Activated naive CD8-positive, alpha-beta T cell (primary cell): ENCODE measurements at regions not wholly inside any gene's neighbourhood (a gene's known extent, or its start where the extent isn't known, plus 50 kb on each side); places are given as distances from the start of the nearest gene placed in this dataset.

Source experiments
- H3K27ac Mint-ChIP-seq: one replicate; pipeline ENCODE4 v1.8.0; 2021; ENCODE audit warnings: mixed read lengths
- H3K27me3 Mint-ChIP-seq: one replicate; pipeline ENCODE4 v1.8.0; 2021; ENCODE audit warnings: mixed read lengths
- H3K36me3 Mint-ChIP-seq: one replicate; pipeline ENCODE4 v1.8.0; 2021; ENCODE audit warnings: mixed read lengths
- H3K4me1 Mint-ChIP-seq: one replicate; pipeline ENCODE4 v1.8.0; 2021; ENCODE audit warnings: low read depth, mixed read lengths
- H3K4me3 Mint-ChIP-seq: one replicate; pipeline ENCODE4 v1.8.0; 2021; ENCODE audit warnings: mild to moderate bottlenecking, mixed read lengths
- H3K9me3 Mint-ChIP-seq: one replicate; pipeline ENCODE4 v1.8.0; 2021; ENCODE audit warnings: low read depth, mixed read lengths

- Mint-ChIP-seq H3K4me1 (no peaks in the 10 kb centered on the region), H3K27me3 (no peaks in the 10 kb centered on the region), H3K4me3 (no peak overlapping the region), H3K27ac (no peak overlapping the region), H3K36me3 (no peaks in the 10 kb centered on the region), H3K9me3 (no peaks in the 10 kb centered on the region)
Observed at GRCh38 chr1:30539884-30540283, 183.5 kb downstream of the MATN1 start.

GRCh38 chr1:30538993-30539867 is 184.2 kb downstream of the MATN1 start:
- no peaks in the 10 kb centered on the region for H3K9me3 Mint-ChIP-seq
- no peaks in the 10 kb centered on the region for H3K36me3 Mint-ChIP-seq
- H3K27ac Mint-ChIP-seq = no peak overlapping the region
- no peak overlapping the region for H3K4me3 Mint-ChIP-seq
- no peaks in the 10 kb centered on the region for H3K27me3 Mint-ChIP-seq
- no peaks in the 10 kb centered on the region for H3K4me1 Mint-ChIP-seq

GRCh38 chr1:30538226-30538992 is 185.0 kb downstream of the MATN1 start:
- H3K27ac Mint-ChIP-seq = no peak overlapping the region
- no peaks in the 10 kb centered on the region for H3K36me3 Mint-ChIP-seq
- H3K4me1 Mint-ChIP-seq = no peaks in the 10 kb centered on the region
- no peaks in the 10 kb centered on the region for H3K9me3 Mint-ChIP-seq
- no peak overlapping the region for H3K4me3 Mint-ChIP-seq
- no peaks in the 10 kb centered on the region for H3K27me3 Mint-ChIP-seq

GRCh38 chr1:30537279-30537678 is 186.1 kb downstream of the MATN1 start:
- Mint-ChIP-seq H3K36me3 (no peaks in the 10 kb centered on the region), H3K4me1 (no peaks in the 10 kb centered on the region), H3K27me3 (peaks cover 3% of the 10 kb centered on the region), H3K4me3 (no peak overlapping the region), H3K27ac (no peak overlapping the region), H3K9me3 (no peaks in the 10 kb centered on the region)

GRCh38 chr1:30536530-30536929 is 186.9 kb downstream of the MATN1 start:
- Mint-ChIP-seq H3K4me3 (no peak overlapping the region), H3K9me3 (no peaks in the 10 kb centered on the region), H3K27ac (no peak overlapping the region), H3K4me1 (no peaks in the 10 kb centered on the region), H3K36me3 (no peaks in the 10 kb centered on the region), H3K27me3 (peaks cover 3% of the 10 kb centered on the region)

GRCh38 chr1:30535595-30536325 is 187.6 kb downstream of the MATN1 start:
- Mint-ChIP-seq H3K9me3 (no peaks in the 10 kb centered on the region), H3K27me3 (peaks cover 5% of the 10 kb centered on the region), H3K4me1 (no peaks in the 10 kb centered on the region), H3K27ac (no peak overlapping the region), H3K4me3 (no peak overlapping the region), H3K36me3 (no peaks in the 10 kb centered on the region)

GRCh38 chr1:30534551-30534940 is 188.8 kb downstream of the MATN1 start:
- Mint-ChIP-seq H3K36me3 (no peaks in the 10 kb centered on the region), H3K4me3 (no peak overlapping the region), H3K4me1 (no peaks in the 10 kb centered on the region), H3K9me3 (no peaks in the 10 kb centered on the region), H3K27me3 (peaks cover 5% of the 10 kb centered on the region), H3K27ac (no peak overlapping the region)

GRCh38 chr1:30533796-30534550 is 189.4 kb downstream of the MATN1 start:
- peaks cover 5% of the 10 kb centered on the region for H3K27me3 Mint-ChIP-seq
- H3K27ac Mint-ChIP-seq = no peak overlapping the region
- no peak overlapping the region for H3K4me3 Mint-ChIP-seq
- no peaks in the 10 kb centered on the region for H3K36me3 Mint-ChIP-seq
- no peaks in the 10 kb centered on the region for H3K4me1 Mint-ChIP-seq
- H3K9me3 Mint-ChIP-seq = no peaks in the 10 kb centered on the region

GRCh38 chr1:30533141-30533540 is 190.2 kb downstream of the MATN1 start:
- H3K4me1 Mint-ChIP-seq = no peaks in the 10 kb centered on the region
- no peak overlapping the region for H3K4me3 Mint-ChIP-seq
- H3K9me3 Mint-ChIP-seq = no peaks in the 10 kb centered on the region
- H3K27ac Mint-ChIP-seq = no peak overlapping the region
- H3K27me3 Mint-ChIP-seq = peaks cover 5% of the 10 kb centered on the region
- H3K36me3 Mint-ChIP-seq = no peaks in the 10 kb centered on the region

- H3K4me3 Mint-ChIP-seq = no peak overlapping the region
Observed at GRCh38 chr1:30532621-30533020, 190.8 kb downstream of the MATN1 start.

GRCh38 chr1:30527511-30528140 is 195.8 kb downstream of the MATN1 start:
- Mint-ChIP-seq H3K9me3 (no peaks in the 10 kb centered on the region), H3K4me1 (no peaks in the 10 kb centered on the region), H3K27ac (no peak overlapping the region), H3K4me3 (no peak overlapping the region), H3K36me3 (no peaks in the 10 kb centered on the region), H3K27me3 (peaks cover 10% of the 10 kb centered on the region)

More at GRCh38 chr1:30532621-30533020, 190.8 kb downstream of the MATN1 start:
- Mint-ChIP-seq H3K27ac (no peak overlapping the region), H3K4me1 (no peaks in the 10 kb centered on the region), H3K36me3 (no peaks in the 10 kb centered on the region), H3K9me3 (no peaks in the 10 kb centered on the region), H3K27me3 (peaks cover 5% of the 10 kb centered on the region)

- Mint-ChIP-seq H3K36me3 (no peaks in the 10 kb centered on the region), H3K27me3 (peaks cover 14% of the 10 kb centered on the region), H3K9me3 (no peaks in the 10 kb centered on the region), H3K27ac (no peak overlapping the region), H3K4me3 (no peak overlapping the region), H3K4me1 (no peaks in the 10 kb centered on the region)
Observed at GRCh38 chr1:30526652-30527345, 196.6 kb downstream of the MATN1 start.

- Mint-ChIP-seq H3K27ac (no peak overlapping the region), H3K27me3 (peaks cover 18% of the 10 kb centered on the region), H3K4me3 (no peak overlapping the region), H3K9me3 (no peaks in the 10 kb centered on the region), H3K4me1 (no peaks in the 10 kb centered on the region), H3K36me3 (no peaks in the 10 kb centered on the region)
Observed at GRCh38 chr1:30525971-30526651, 197.3 kb downstream of the MATN1 start.
